Epithelial cell of proximal tubule (primary cell): ENCODE measurements at regions not wholly inside any gene's neighbourhood (a gene's known extent, or its start where the extent isn't known, plus 50 kb on each side); places are given as distances from the start of the nearest gene placed in this dataset.
"Not testable (repeated sequence)": the region's sequence is repeated elsewhere in the genome, so short reads cannot be mapped to it uniquely, and the experiment has no call there.

ENCODE experiments used
- DNase-seq: peaks from one replicate; pipeline ENCODE4 v3.0.0-alpha.2; 2011; ENCODE audit warnings: low read depth
- H3K4me3 ChIP-seq: 2 replicates; pipeline ENCODE4 v1.5.1; 2011; ENCODE audit warnings: low read depth, mild to moderate bottlenecking, low read length
- TF ChIP-seq, protein P1 (sequence below): conservative IDR thresholded peaks from 2 replicates; pipeline ENCODE4 v1.5.1; 2012; ENCODE audit warnings: low read depth, mild to moderate bottlenecking, low read length

- no peak overlapping the region for H3K4me3 ChIP-seq
- TF ChIP-seq, protein P1, sequence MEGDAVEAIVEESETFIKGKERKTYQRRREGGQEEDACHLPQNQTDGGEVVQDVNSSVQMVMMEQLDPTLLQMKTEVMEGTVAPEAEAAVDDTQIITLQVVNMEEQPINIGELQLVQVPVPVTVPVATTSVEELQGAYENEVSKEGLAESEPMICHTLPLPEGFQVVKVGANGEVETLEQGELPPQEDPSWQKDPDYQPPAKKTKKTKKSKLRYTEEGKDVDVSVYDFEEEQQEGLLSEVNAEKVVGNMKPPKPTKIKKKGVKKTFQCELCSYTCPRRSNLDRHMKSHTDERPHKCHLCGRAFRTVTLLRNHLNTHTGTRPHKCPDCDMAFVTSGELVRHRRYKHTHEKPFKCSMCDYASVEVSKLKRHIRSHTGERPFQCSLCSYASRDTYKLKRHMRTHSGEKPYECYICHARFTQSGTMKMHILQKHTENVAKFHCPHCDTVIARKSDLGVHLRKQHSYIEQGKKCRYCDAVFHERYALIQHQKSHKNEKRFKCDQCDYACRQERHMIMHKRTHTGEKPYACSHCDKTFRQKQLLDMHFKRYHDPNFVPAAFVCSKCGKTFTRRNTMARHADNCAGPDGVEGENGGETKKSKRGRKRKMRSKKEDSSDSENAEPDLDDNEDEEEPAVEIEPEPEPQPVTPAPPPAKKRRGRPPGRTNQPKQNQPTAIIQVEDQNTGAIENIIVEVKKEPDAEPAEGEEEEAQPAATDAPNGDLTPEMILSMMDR: no peak
- DNase-seq: no peak
Observed at GRCh38 chr3:6421666-6422445, 439.1 kb upstream of the GRM7 start.

GRCh38 chr3:6425289-6425820 lies 435.6 kb upstream of the GRM7 start:
- TF ChIP-seq, protein P1: no peak
- no peak for DNase-seq
- no peak overlapping the region for H3K4me3 ChIP-seq

DNA sequence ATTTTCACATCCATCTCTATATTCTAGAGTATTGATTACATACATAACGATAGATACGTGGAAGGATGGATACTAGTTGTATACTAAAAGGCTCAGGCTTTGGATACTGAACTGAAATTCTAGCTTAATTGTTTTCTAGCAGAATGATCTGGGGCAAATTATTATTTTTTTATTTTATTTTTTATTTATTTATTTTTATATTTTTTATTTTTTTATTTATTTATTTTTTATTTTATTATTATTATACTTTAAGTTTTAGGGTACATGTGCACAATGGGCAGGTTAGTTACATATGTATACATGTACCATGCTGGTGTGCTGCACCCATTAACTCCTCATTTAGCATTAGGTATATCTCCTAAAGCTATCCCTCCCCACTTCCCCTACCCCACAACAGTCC lies 432.6 kb upstream of the GRM7 start:
- DNase-seq, H3K4me3 ChIP-seq: not testable (repeated sequence)

- DNase-seq: no peak
- H3K4me3 ChIP-seq: no peak overlapping the region
- TF ChIP-seq, protein P1: no peak
Observed at GRCh38 chr3:6435951-6436350, 425.0 kb upstream of the GRM7 start.

- DNase-seq: no peak
- TF ChIP-seq, protein P1: no peak
- no peak overlapping the region for H3K4me3 ChIP-seq
Observed at GRCh38 chr3:6437631-6438030, 423.3 kb upstream of the GRM7 start.

DNA sequence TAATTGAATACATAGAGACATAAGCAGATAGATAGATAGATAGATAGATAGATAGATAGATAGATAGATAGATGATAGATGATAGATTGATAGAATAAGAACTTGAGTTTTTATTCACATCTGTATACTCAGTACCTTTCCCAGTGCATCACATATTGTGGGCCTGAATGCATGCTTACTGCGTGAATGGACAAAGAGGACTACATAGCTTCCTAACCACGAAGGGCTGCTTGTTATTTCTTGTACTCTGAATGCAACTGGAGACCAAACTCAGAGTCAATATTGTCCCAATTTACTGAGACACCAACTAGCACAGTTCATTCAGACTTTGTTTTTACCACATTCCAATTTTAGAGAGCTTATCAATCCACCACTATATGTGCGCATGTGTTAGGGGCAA lies 422.9 kb upstream of the GRM7 start:
- DNase-seq: no peak
- no peak overlapping the region for H3K4me3 ChIP-seq
- TF ChIP-seq, protein P1: no peak

DNA sequence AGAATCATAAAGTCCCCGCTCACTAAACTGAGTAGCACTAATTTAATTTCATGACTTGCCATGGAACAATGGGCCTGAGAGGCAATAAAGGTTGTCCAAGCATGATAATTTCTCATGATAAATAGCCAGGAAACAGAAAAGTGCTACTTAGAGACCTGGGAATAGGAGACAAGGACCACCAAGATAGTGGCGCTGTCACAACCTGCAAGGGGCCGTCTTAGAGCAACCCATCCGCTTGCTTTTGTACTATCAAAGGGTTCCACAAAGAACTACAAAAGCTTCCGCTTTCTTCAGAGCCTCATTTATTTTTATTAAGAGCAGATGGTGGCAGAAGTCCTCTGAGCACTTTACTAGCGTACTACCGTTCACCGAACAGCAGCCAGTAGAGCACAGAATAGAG lies 421.7 kb upstream of the GRM7 start:
- DNase-seq: no peak
- TF ChIP-seq, protein P1: no peak
- no peak overlapping the region for H3K4me3 ChIP-seq
